NCI-H226 (cell line): ENCODE measurements at regions not wholly inside any gene's neighbourhood (a gene's known extent, or its start where the extent isn't known, plus 50 kb on each side); places are given as distances from the start of the nearest gene placed in this dataset.
A peak's percentile ranks its signal among the peaks of the same experiment; 100 is the strongest.

Experiments used
- DNase-seq: peaks from one replicate; pipeline ENCODE4 v3.0.0-alpha.2; 2015

DNA sequence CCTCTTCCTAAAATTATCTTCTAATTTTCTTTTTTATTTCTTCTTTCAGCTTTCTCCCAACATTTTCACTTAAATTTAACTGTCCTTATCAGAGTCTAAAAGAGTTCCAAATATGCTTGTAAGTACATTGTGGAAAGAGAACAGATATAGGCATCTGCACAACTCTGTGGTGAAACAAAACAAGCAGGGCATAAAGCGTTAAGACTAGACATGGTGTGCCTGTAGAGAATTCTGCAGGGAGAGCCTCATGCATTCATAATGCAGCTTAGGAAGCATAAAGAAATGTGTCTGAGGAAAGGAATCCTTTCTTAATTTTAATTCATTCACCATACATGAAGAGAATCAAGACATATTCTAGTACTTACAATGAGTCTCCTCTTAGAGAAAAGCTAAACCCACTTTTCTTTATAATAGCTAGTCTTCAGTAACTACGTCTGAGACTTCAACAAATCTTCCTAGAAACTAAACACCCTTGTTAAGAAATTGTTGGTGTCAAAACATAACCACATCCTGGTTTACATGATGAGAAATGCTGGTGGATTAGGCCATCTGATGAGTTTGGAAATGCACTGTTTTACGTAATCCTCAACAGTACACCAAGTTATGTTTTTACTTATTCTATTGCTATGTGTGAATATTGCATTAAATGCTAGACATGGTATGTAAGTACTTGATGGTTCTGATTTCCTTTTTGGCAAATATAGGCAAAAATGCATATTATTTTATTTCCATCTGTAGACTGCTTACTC lies 307.8 kb upstream of the GIMD1 start:
- DNase-seq, result peak; percentile 29

- DNase-seq, result no peak
These were observed 303.1 kb upstream of the GIMD1 start for GRCh38 chr4:106671716-106672115.

DNA sequence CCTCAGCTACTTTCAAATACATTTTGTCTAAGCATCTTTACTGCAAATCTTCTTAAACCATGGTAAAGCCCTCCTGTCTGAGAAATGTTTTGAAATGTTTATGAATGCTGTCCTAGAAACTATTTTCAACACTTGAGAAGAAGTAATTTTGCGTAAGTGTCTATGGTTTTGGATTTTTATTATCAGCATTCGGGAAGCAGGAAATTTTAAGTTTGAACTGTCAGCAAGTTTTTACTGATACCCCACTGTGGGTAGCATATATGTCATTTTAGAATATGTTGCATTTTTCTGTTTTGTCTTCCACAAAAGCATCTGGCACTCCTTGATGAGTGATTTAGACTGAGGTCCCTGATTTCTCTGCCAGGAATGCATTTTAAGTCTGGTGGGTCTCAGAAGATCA lies 302.4 kb upstream of the GIMD1 start:
- DNase-seq, result no peak

DNA sequence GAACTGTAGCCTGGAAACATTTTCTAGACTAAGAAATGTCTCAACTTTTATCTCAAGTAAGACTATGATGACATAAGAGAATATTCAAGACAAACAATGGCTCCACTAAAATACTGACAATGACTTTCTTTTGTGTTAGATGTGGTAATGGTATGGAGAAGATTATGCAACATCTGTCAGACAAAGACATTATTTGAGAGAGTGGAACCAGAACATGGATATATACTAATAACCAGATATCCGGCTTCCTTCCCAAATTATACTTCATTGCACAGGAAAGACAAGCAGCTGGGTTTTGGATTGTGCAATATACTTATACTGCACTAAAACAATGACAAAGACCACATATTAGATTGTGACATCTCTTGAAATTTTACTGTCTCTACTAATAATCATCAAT lies 290.8 kb upstream of the GIMD1 start:
- no peak for DNase-seq

DNA sequence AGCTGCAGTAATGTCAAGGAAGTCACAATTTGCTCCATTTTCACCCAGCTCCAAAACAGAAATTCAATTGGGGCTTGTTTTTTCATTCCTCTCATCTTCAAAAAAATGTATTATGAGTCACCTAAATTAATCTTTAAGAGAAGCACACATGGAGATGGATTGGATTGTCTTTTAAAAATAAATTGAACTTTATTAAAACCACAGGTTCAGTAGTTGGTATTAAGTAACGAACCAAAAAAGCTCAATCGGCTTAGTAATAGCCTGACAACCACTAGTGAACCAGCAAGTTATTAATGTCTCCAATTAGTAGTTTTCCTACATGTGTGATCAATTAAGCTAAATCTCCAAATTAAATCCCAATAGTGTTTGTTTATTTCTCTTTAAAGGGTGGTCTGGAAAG lies 283.5 kb upstream of the GIMD1 start:
- no peak for DNase-seq

- DNase-seq, result peak; percentile 23
These were observed 282.1 kb upstream of the GIMD1 start for GRCh38 chr4:106650701-106651100.

DNA sequence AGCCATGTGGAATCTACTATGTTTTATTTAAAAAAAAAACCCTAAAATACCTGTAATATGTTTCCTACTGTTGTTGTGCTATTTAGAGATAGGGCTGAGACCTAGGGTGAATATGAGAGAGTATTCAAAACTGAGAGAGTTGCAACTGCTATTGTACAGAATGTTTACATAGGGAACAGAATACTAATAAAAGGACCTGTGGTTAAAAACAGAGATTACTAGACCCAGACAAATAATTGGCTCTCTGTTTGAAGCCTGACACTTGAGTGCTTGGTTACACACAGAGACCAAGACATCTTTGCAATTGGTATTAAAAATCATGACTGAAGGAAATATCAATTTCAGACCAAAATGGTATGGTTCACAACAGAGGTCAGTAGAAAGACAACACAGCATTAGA lies 278.9 kb upstream of the GIMD1 start:
- DNase-seq, result no peak

- DNase-seq, result no peak
These were observed 260.7 kb upstream of the GIMD1 start for GRCh38 chr4:106629268-106629625.

DNA sequence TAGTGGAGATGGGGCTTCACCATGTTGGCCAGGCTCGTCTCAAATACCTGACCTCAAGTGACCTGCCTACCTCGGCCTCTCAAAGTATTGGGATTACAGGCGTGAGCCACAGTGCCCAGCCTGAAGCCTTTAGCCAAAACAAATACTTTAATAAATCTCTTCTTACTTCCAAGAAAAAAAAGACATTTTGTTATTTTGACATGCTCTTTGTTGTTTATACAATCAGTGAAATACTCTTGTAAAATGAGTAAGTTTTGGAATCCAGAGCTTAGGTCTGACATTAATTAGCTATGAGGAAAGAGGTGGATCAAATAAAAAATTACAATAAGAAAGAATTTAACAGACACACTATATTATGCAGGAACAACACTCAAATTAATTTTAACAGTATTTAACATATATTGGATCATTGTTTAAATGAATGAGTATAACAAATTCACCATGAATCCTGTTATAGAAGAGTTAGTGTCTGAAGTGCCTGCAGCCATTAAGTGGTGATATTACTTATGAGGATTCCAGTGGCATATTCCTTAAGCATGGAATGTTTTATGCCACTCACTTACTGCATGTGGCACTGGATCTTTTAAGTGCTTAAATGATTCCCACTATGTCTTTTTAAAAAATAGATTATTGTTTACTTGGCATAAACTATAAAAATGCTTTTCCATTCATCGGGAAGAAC lies 260.1 kb upstream of the GIMD1 start:
- no peak for DNase-seq

DNA sequence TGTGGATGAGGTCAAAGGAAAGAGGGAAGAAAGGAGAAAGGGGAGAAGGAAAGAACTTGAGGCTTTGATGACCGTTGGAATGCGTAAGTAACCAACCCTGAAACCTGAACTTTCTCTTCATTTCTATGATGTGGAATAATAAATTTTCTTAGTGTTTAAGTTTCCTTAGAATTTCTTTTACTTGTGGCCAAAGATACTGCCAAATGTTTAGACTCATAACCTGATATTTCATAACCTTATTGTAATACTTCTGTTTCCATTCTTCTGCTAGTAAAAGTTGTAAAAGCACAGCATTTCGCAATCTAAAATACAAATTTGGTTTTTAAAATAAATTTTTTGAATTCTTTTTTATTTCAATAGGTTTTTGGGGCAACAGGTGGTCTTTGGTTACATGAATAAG lies 258.5 kb upstream of the GIMD1 start:
- no peak for DNase-seq

- no peak for DNase-seq
These were observed 256.1 kb upstream of the GIMD1 start for GRCh38 chr4:106624671-106625070.

- DNase-seq, result no peak
These were observed 250.4 kb upstream of the GIMD1 start for GRCh38 chr4:106618956-106619355.

DNA sequence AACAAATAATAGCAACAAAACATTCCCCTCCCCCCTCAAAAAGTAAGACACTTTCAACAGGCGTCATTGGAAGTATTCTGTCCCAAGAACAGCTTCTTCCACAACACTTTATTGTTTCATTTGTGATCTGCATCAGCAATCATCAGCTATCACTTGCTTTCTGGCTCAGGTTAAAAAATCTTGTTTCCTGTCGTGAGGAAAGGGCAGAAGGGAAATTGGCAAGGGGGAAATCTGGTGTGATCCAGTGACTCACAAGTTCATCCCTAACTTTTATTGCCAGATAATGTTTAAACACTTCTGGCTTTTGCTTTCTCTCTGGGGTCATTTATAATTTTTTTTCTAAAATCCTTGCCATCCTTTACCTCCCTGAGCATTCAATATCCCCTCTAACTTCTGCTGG lies 247.4 kb upstream of the GIMD1 start:
- no peak for DNase-seq

DNA sequence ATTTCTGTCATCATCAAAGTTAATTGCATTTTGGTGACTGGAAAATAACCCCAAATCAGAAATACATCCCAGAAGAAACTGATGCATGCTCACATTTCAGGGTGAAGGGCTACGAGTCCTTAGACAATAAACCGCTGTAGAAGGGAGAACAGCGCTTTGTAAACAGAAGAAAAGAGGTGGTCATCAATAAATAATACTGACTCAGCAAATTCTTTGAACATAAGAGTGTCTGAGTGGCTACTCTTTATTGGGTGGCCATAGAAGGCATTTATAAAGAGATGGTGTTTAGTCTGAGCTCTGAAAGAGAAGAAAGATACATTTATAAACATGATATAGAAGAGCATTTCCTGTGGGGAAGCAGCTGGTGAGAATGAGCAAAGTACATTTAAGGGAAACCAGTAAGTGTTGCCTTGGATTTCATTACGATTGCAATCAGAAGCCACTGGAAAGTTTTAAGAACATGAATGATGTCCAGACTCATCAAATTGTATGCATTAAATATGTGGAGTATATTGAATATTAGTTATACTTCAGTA lies 246.9 kb upstream of the GIMD1 start:
- DNase-seq, result no peak

DNA sequence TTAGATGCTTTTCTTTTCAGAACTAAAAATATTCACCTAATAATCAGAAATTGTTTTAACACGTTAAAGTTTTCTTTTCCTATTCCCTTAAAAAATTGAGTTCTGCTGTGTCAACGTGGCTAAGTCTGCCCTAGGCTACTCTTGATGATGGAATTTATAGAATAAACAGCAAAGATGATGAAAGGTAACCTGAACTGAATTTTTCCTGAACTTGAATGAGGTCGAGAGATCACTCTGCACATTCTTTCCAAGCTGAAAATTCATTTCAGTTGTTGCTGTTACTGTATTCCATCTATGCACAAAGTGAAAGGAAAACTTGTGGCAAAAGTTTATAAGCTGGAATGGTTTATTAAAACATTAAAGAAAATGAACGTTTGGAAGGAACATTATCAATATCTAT lies 245.9 kb upstream of the GIMD1 start:
- no peak for DNase-seq

DNA sequence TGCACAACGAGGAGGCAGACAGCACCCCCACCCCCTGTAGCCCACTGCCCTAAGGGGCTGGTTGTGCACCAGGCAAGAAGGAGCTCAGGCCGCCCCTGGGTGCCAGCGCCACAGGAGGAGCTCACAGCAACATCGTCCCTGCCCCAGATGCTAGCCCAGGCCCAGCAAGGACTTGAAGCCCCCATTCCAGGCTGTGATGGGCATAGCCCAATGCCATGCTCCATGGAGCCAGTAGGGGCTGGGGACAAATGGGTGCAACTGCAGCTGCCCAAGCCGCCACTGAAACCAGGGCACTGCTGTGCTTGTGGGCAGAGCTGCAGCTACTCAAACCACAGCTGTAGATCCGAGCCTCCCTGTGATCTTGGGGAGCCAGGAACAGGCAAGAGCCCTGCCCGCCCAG lies 241.3 kb upstream of the GIMD1 start:
- DNase-seq, result no peak

GRCh38 chr4:106607558-106607957 lies 239.0 kb upstream of the GIMD1 start:
- no peak for DNase-seq

DNA sequence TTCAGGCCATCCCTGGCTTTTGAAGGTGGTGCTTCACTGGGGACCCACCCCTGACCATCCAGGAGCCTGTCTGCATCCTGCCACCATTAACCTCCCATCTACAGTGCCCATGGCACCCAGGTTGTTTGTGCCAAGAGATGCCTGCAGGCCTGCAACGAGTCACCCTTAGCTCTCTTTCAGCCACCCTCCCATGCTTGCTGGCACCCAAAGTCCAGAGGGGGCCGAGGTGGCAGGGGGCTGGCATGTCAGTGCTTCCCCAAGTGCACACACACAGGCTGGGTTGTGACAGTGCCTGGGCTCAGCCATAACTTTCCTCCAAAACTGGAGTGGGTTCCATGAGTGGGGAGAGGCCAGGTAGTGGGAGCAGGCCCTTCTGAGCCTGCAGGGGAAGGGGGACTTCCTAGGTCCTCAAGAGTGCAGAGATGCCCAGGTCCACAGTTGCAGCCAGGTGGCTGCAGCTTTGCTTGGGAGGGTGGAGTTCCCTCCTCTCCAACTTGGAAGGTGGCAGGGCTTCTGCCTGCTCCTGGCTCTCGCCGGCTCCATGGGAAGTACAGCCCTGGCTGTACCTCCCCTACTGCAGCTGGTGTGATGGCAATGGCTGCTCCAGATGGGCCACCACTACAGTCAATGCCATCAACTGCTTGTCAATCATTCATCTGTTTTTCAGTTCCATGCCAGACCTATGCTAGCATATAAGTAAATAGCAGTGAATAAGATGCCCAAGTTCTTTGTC lies 235.9 kb upstream of the GIMD1 start:
- no peak for DNase-seq

- DNase-seq, result no peak
These were observed 234.9 kb upstream of the GIMD1 start for GRCh38 chr4:106603471-106603870.

DNA sequence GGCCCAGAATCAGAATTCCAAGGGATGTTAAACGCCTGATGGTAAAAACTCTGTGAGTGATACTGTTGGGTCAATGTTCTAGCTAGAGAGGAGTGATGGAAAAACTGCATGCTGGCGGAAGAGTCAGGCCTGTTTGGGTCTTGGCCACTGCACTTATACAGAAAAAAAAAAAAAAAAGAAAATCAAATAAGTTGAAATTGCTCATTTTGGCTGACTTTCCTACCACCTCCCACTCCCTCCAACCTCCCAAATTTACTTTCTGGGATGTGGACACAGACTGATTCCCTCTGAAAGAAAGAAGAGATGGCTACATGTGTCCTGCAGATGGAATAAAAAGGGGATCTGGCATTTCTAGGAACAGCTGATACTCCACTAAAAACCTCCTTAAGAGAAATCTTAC lies 234.1 kb upstream of the GIMD1 start:
- no peak for DNase-seq

- peak; percentile 50 for DNase-seq
These were observed 232.9 kb upstream of the GIMD1 start for GRCh38 chr4:106601519-106601918.

GRCh38 chr4:106595906-106596305 lies 227.3 kb upstream of the GIMD1 start:
- DNase-seq, result no peak

DNA sequence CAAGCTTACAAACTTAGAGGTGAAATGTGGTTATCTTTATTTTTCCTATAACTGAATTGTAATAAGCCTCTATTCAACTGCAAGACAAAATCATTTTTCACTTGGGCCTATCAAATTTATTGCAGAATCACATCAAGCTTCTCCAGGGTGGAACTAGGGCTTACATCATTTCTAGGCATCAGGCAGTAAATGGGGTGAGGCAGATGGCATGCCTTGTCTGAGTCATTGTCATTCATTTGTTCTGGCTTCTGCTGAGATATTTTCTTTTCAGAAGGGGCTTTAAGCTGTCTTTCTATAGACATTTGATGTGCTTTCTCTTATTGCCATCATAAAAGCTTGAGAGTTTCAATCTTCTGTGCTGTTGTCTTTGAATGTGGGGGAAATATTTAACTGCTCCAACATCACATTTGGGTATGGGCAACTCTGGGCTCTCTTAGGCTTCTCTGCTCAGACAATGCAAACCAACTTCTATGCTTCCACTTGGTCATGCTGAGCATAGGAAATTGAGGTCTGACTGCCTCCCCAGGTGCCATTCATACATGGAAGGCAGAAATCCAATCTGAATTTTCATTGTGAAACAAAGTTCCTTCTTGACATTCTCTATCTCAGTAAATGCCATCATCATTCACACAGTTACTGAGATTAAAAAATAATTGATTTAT lies 225.8 kb upstream of the GIMD1 start:
- DNase-seq, result peak; percentile 25
